HG03025 (cell line): ENCODE measurements at regions not wholly inside any gene's neighbourhood (a gene's known extent, or its start where the extent isn't known, plus 50 kb on each side); places are given as distances from the start of the nearest gene placed in this dataset.
"Not testable (repeated sequence)": the region's sequence is repeated elsewhere in the genome, so short reads cannot be mapped to it uniquely, and the experiment has no call there.

Experiments used
- ATAC-seq: cut with Tn5 transposase; IDR thresholded peaks from one replicate; pipeline ENCODE4 v1.9.1; 2021; ENCODE audit warnings: mild to moderate bottlenecking, moderate library complexity; ENCODE audit not compliant: unreplicated experiment, low FRiP score

GRCh38 chr16:10232757-10233156 is 50.5 kb upstream of the GRIN2A start:
- no peak for ATAC-seq

- ATAC-seq, result no peak
Observed at GRCh38 chr16:10239640-10240039, 57.4 kb upstream of the GRIN2A start.

GRCh38 chr16:10240854-10241613 is 58.8 kb upstream of the GRIN2A start:
- ATAC-seq, result no peak

- ATAC-seq, result no peak
Observed at GRCh38 chr16:10242097-10242496, 59.9 kb upstream of the GRIN2A start.

GRCh38 chr16:10242916-10243315 is 60.7 kb upstream of the GRIN2A start:
- no peak for ATAC-seq

- ATAC-seq, result no peak
Observed at GRCh38 chr16:10245002-10245401, 62.8 kb upstream of the GRIN2A start.

GRCh38 chr16:10250137-10250828 is 68.1 kb upstream of the GRIN2A start:
- ATAC-seq, result no peak

GRCh38 chr16:10252155-10252554 is 69.9 kb upstream of the GRIN2A start:
- ATAC-seq, result no peak

- no peak for ATAC-seq
Observed at GRCh38 chr16:10253409-10253808, 71.2 kb upstream of the GRIN2A start.

GRCh38 chr16:10255728-10256127 is 73.5 kb upstream of the GRIN2A start:
- no peak for ATAC-seq

- ATAC-seq, result no peak
Observed at GRCh38 chr16:10256784-10257641, 74.8 kb upstream of the GRIN2A start.

- not testable (repeated sequence) for ATAC-seq
Observed at GRCh38 chr16:10257642-10258251, 75.5 kb upstream of the GRIN2A start.

- not testable (repeated sequence) for ATAC-seq
Observed at GRCh38 chr16:10258930-10259603, 76.8 kb upstream of the GRIN2A start.

- no peak for ATAC-seq
Observed at GRCh38 chr16:10261077-10261476, 78.8 kb upstream of the GRIN2A start.

- not testable (repeated sequence) for ATAC-seq
Observed at GRCh38 chr16:10261526-10261925, 79.3 kb upstream of the GRIN2A start.

GRCh38 chr16:10262377-10263132 is 80.3 kb upstream of the GRIN2A start:
- ATAC-seq, result no peak

GRCh38 chr16:10265770-10266615 is 83.8 kb upstream of the GRIN2A start:
- no peak for ATAC-seq

GRCh38 chr16:10266809-10267208 is 84.6 kb upstream of the GRIN2A start:
- ATAC-seq, result no peak

GRCh38 chr16:10269632-10270031 is 87.4 kb upstream of the GRIN2A start:
- no peak for ATAC-seq
